OCI-LY1 (cell line): ENCODE measurements at regions not wholly inside any gene's neighbourhood (a gene's known extent, or its start where the extent isn't known, plus 50 kb on each side); places are given as distances from the start of the nearest gene placed in this dataset.

Experiments used
- EZH2 ChIP-seq: fragments of 200-600 bp; sonication (generic), shearing (Covaris generic); IDR thresholded peaks from 2 replicates; pipeline ENCODE4 v1.8.0; 2017; ENCODE audit warnings: borderline replicate concordance, mixed run types, mild to moderate bottlenecking, antibody characterized with exemption, low read length, moderate library complexity, mixed read lengths
- TF ChIP-seq, protein P1 (sequence below): fragments of 200-600 bp; sonication (generic), shearing (Covaris generic); IDR thresholded peaks from 2 replicates; pipeline ENCODE4 v1.5.1; 2017; ENCODE audit warnings: mild to moderate bottlenecking, antibody characterized with exemption, low read length, moderate library complexity, mixed read lengths

DNA sequence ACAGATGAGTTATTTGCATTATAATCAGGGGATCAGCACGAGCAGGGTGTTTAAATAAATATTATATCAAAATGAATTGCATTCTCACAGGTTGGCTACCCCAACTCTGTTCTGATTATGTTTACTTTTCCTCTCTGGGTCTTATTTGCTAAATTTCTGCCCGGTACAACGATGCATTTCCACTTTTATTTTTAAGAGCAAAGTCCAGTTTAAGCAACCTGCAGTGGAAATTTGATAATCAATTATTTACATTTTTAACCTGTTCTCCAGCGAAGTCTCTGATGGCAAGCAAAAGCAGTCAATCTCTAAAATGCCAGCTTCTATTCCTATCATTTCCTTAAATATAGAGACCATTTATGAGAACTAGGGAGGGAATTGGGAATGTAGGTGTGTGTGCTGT, 966.6 kb upstream of the SOX11 start:
- TF ChIP-seq, protein P1, sequence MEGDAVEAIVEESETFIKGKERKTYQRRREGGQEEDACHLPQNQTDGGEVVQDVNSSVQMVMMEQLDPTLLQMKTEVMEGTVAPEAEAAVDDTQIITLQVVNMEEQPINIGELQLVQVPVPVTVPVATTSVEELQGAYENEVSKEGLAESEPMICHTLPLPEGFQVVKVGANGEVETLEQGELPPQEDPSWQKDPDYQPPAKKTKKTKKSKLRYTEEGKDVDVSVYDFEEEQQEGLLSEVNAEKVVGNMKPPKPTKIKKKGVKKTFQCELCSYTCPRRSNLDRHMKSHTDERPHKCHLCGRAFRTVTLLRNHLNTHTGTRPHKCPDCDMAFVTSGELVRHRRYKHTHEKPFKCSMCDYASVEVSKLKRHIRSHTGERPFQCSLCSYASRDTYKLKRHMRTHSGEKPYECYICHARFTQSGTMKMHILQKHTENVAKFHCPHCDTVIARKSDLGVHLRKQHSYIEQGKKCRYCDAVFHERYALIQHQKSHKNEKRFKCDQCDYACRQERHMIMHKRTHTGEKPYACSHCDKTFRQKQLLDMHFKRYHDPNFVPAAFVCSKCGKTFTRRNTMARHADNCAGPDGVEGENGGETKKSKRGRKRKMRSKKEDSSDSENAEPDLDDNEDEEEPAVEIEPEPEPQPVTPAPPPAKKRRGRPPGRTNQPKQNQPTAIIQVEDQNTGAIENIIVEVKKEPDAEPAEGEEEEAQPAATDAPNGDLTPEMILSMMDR, result no peak
- TF ChIP-seq EZH2, result no peak
